ENCODE measurements at regions not wholly inside any gene's neighbourhood (a gene's known extent, or its start where the extent isn't known, plus 50 kb on each side); places are given as distances from the start of the nearest gene placed in this dataset.
"Not testable (repeated sequence)": the region's sequence is repeated elsewhere in the genome, so short reads cannot be mapped to it uniquely, and the experiment has no call there.

- whole genome bisulfite sequencing (ENCODE audit: low lambda C conversion rate, missing lambda C conversion rate), result 62% methylated on average over 9 of the region's 9 CpGs
- no peaks in the 10 kb centered on the region for H3K9me3 ChIP-seq (ENCODE audit: low read depth)
- no peak for DNase-seq (ENCODE audit: low spot score)
- no peaks in the 10 kb centered on the region for H3K4me1 ChIP-seq (ENCODE audit: insufficient read depth)
- TF ChIP-seq EZH2 (IDR thresholded peaks at IDR 0.05; ENCODE audit: borderline replicate concordance) (no peak), CTCF (IDR thresholded peaks at IDR 0.05; ENCODE audit: poor library complexity) (no peak), EZH2phosphoT487 (IDR thresholded peaks at IDR 0.05; ENCODE audit: low read depth, severe bottlenecking, unreplicated experiment) (no peak)
- no peak overlapping the region for H3K4me3 ChIP-seq
- H2AFZ ChIP-seq, result no peak overlapping the region
- H3K9me2 ChIP-seq (replicated peaks; ENCODE audit: insufficient read depth), result no peaks in the 10 kb centered on the region
- no peaks in the 10 kb centered on the region for H3K27me3 ChIP-seq
- no peak overlapping the region for H3K27ac ChIP-seq
- no peaks in the 10 kb centered on the region for H4K20me1 ChIP-seq (ENCODE audit: insufficient read depth, poor library complexity, severe bottlenecking)
- no peaks in the 10 kb centered on the region for H3K36me3 ChIP-seq (replicated peaks; ENCODE audit: insufficient read depth, low read depth)
- H3K79me2 ChIP-seq, result no peaks in the 10 kb centered on the region
- no peak overlapping the region for H3K4me2 ChIP-seq
Measured at GRCh38 chr16:65365732-65366715, 244.2 kb upstream of the CDH11 start.

GRCh38 chr16:65356721-65357120 is 234.9 kb upstream of the CDH11 start:
- H3K4me2 ChIP-seq; DNase-seq (ENCODE audit: low spot score); H2AFZ ChIP-seq; H3K27me3 ChIP-seq; H3K36me3 ChIP-seq (replicated peaks; ENCODE audit: insufficient read depth, low read depth); H3K4me3 ChIP-seq; H3K79me2 ChIP-seq; H4K20me1 ChIP-seq (ENCODE audit: insufficient read depth, poor library complexity, severe bottlenecking); H3K9me2 ChIP-seq (replicated peaks; ENCODE audit: insufficient read depth); H3K27ac ChIP-seq; H3K4me1 ChIP-seq (ENCODE audit: insufficient read depth); H3K9me3 ChIP-seq (ENCODE audit: low read depth): not testable (repeated sequence)
- WGBS (ENCODE audit: low lambda C conversion rate, missing lambda C conversion rate), result 97% methylated on average over 14 of the region's 14 CpGs

- Histone ChIP-seq H3K36me3 (replicated peaks; ENCODE audit: insufficient read depth, low read depth) (no peaks in the 10 kb centered on the region), H3K4me3 (no peak overlapping the region), H3K4me2 (no peak overlapping the region), H3K4me1 (ENCODE audit: insufficient read depth) (no peaks in the 10 kb centered on the region), H3K79me2 (no peaks in the 10 kb centered on the region), H3K9me2 (replicated peaks; ENCODE audit: insufficient read depth) (no peaks in the 10 kb centered on the region), H3K27me3 (no peaks in the 10 kb centered on the region), H2AFZ (no peak overlapping the region), H3K27ac (no peak overlapping the region), H4K20me1 (ENCODE audit: insufficient read depth, poor library complexity, severe bottlenecking) (no peaks in the 10 kb centered on the region), H3K9me3 (ENCODE audit: low read depth) (no peaks in the 10 kb centered on the region)
- DNase-seq (ENCODE audit: low spot score), result no peak
- TF ChIP-seq CTCF (IDR thresholded peaks at IDR 0.05; ENCODE audit: poor library complexity), result no peak
- no peak for TF ChIP-seq EZH2phosphoT487 (IDR thresholded peaks at IDR 0.05; ENCODE audit: low read depth, severe bottlenecking, unreplicated experiment)
- no peak for TF ChIP-seq EZH2 (IDR thresholded peaks at IDR 0.05; ENCODE audit: borderline replicate concordance)
Measured at GRCh38 chr16:65355706-65356105, 233.8 kb upstream of the CDH11 start.

GRCh38 chr16:65353183-65353582 is 231.3 kb upstream of the CDH11 start:
- no peak overlapping the region for H3K27ac ChIP-seq
- H3K36me3 ChIP-seq (replicated peaks; ENCODE audit: insufficient read depth, low read depth), result no peaks in the 10 kb centered on the region
- H3K9me3 ChIP-seq (ENCODE audit: low read depth), result no peaks in the 10 kb centered on the region
- TF ChIP-seq EZH2phosphoT487 (IDR thresholded peaks at IDR 0.05; ENCODE audit: low read depth, severe bottlenecking, unreplicated experiment), result no peak
- no peak for TF ChIP-seq EZH2 (IDR thresholded peaks at IDR 0.05; ENCODE audit: borderline replicate concordance)
- TF ChIP-seq CTCF (IDR thresholded peaks at IDR 0.05; ENCODE audit: poor library complexity), result no peak
- H3K4me3 ChIP-seq, result no peak overlapping the region
- H3K79me2 ChIP-seq, result no peaks in the 10 kb centered on the region
- no peaks in the 10 kb centered on the region for H3K4me1 ChIP-seq (ENCODE audit: insufficient read depth)
- no peak overlapping the region for H2AFZ ChIP-seq
- no peak overlapping the region for H3K4me2 ChIP-seq
- H3K27me3 ChIP-seq, result no peaks in the 10 kb centered on the region
- no peaks in the 10 kb centered on the region for H3K9me2 ChIP-seq (replicated peaks; ENCODE audit: insufficient read depth)
- H4K20me1 ChIP-seq (ENCODE audit: insufficient read depth, poor library complexity, severe bottlenecking), result no peaks in the 10 kb centered on the region
- 91% methylated on average over 1 of the region's 1 CpG for WGBS (ENCODE audit: low lambda C conversion rate, missing lambda C conversion rate)
- no peak for DNase-seq (ENCODE audit: low spot score)
